Stimulated activated CD4-positive, alpha-beta T cell treated with anti-CD3 and anti-CD28 coated beads, TNF-alpha, amount 100 ng/mL, for 48 hours (primary cell): ENCODE measurements at regions not wholly inside any gene's neighbourhood (a gene's known extent, or its start where the extent isn't known, plus 50 kb on each side); places are given as distances from the start of the nearest gene placed in this dataset.

ENCODE experiments used
- DNase-seq, 3 donors: peaks; one replicate each; pipeline ENCODE4 v3.0.0-alpha.2; 2020; ENCODE audit warnings: low read depth in 3 of 3

- no peak for DNase-seq
Measured at GRCh38 chr20:21839982-21840381, 134.5 kb downstream of the PAX1 start.

GRCh38 chr20:21836346-21836745 is 130.9 kb downstream of the PAX1 start:
- DNase-seq, result no peak

- no peak for DNase-seq
Measured at GRCh38 chr20:21835042-21835441, 129.6 kb downstream of the PAX1 start.

GRCh38 chr20:21832442-21833385 is 127.2 kb downstream of the PAX1 start:
- DNase-seq, result no peak

- no peak for DNase-seq
Measured at GRCh38 chr20:21826976-21827375, 121.5 kb downstream of the PAX1 start.

GRCh38 chr20:21821358-21821757 is 115.9 kb downstream of the PAX1 start:
- DNase-seq, result no peak

GRCh38 chr20:21820688-21821087 is 115.2 kb downstream of the PAX1 start:
- no peak for DNase-seq

GRCh38 chr20:21820045-21820444 is 114.6 kb downstream of the PAX1 start:
- DNase-seq, result no peak

- no peak for DNase-seq
Measured at GRCh38 chr20:21812379-21812778, 106.9 kb downstream of the PAX1 start.

GRCh38 chr20:21809961-21810523 is 104.6 kb downstream of the PAX1 start:
- no peak for DNase-seq

GRCh38 chr20:21808863-21809664 is 103.6 kb downstream of the PAX1 start:
- DNase-seq, result peak in 2 of 3 donors; percentile 5 to 18

- DNase-seq, result no peak
Measured at GRCh38 chr20:21808139-21808538, 102.7 kb downstream of the PAX1 start.

- no peak for DNase-seq
Measured at GRCh38 chr20:21804802-21805201, 99.3 kb downstream of the PAX1 start.

GRCh38 chr20:21801193-21801592 is 95.7 kb downstream of the PAX1 start:
- no peak for DNase-seq

- DNase-seq, result no peak
Measured at GRCh38 chr20:21798384-21798783, 92.9 kb downstream of the PAX1 start.

GRCh38 chr20:21796059-21796458 is 90.6 kb downstream of the PAX1 start:
- no peak for DNase-seq

GRCh38 chr20:21788082-21788481 is 82.6 kb downstream of the PAX1 start:
- DNase-seq, result no peak

GRCh38 chr20:21781446-21782075 is 76.1 kb downstream of the PAX1 start:
- no peak for DNase-seq

GRCh38 chr20:21780528-21780927 is 75.1 kb downstream of the PAX1 start:
- no peak for DNase-seq
